ENCODE measurements at regions not wholly inside any gene's neighbourhood (a gene's known extent, or its start where the extent isn't known, plus 50 kb on each side); places are given as distances from the start of the nearest gene placed in this dataset.
"Not testable (repeated sequence)": the region's sequence is repeated elsewhere in the genome, so short reads cannot be mapped to it uniquely, and the experiment has no call there.

DNA sequence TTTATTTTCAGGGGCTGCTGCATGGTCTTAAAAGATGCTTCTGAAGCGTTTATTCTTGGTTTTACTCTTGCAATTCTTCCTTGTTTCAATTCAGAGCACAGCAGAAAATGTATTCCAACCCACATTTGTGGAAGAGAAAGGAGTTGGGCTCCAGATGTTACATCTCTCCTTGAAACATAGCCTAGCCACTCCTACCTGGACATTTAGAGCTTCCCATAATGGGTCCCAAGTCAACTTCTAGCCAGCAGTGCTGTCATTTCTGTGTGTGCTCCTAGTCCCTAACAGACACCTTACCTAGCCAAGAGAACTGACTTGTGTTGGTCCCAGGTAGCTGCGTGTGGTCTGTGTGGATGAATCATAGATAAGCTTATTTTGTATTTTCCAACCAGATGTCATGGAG is 61.2 kb upstream of the ANKRD55 start:
- Histone ChIP-seq H3K4me3 (ENCODE audit: low read depth in 1 of 2, low read length in 1 of 2) (no peak overlapping the region), H3K27me3 (no peaks in the 10 kb centered on the region), H3K9me3 (no peaks in the 10 kb centered on the region), H3K27ac (no peak overlapping the region), H3K4me1 (ENCODE audit: control insufficient read depth in 1 of 2, insufficient read depth in 1 of 2, low read depth in 1 of 2, low read length in 1 of 2) (no peaks in the 10 kb centered on the region), H3K36me3 (no peaks in the 10 kb centered on the region)
- TF ChIP-seq, protein P1, sequence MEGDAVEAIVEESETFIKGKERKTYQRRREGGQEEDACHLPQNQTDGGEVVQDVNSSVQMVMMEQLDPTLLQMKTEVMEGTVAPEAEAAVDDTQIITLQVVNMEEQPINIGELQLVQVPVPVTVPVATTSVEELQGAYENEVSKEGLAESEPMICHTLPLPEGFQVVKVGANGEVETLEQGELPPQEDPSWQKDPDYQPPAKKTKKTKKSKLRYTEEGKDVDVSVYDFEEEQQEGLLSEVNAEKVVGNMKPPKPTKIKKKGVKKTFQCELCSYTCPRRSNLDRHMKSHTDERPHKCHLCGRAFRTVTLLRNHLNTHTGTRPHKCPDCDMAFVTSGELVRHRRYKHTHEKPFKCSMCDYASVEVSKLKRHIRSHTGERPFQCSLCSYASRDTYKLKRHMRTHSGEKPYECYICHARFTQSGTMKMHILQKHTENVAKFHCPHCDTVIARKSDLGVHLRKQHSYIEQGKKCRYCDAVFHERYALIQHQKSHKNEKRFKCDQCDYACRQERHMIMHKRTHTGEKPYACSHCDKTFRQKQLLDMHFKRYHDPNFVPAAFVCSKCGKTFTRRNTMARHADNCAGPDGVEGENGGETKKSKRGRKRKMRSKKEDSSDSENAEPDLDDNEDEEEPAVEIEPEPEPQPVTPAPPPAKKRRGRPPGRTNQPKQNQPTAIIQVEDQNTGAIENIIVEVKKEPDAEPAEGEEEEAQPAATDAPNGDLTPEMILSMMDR (IDR thresholded peaks at IDR 0.05) = no peak

DNA sequence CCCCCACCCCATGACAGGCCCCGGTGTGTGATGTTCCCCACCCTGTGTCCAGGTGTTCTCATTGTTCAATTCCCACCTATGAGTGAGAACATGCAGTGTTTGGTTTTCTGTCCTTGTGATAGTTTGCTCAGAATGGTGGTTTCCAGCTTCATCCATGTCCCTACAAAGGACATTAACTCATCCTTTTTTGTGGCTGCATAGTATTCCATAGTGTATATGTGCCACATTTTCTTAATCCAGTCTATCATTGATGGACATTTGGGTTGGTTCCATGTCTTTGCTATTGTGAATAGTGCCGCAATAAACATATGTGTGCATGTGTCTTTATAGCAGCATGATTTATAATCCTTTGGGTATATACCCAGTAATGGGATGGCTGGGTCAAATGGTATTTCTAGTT is 59.7 kb upstream of the ANKRD55 start:
- not testable (repeated sequence) for H3K4me1 ChIP-seq (ENCODE audit: control insufficient read depth in 1 of 2, insufficient read depth in 1 of 2, low read depth in 1 of 2, low read length in 1 of 2); H3K4me3 ChIP-seq (ENCODE audit: low read depth in 1 of 2, low read length in 1 of 2); H3K36me3 ChIP-seq; H3K27ac ChIP-seq; H3K27me3 ChIP-seq; H3K9me3 ChIP-seq

DNA sequence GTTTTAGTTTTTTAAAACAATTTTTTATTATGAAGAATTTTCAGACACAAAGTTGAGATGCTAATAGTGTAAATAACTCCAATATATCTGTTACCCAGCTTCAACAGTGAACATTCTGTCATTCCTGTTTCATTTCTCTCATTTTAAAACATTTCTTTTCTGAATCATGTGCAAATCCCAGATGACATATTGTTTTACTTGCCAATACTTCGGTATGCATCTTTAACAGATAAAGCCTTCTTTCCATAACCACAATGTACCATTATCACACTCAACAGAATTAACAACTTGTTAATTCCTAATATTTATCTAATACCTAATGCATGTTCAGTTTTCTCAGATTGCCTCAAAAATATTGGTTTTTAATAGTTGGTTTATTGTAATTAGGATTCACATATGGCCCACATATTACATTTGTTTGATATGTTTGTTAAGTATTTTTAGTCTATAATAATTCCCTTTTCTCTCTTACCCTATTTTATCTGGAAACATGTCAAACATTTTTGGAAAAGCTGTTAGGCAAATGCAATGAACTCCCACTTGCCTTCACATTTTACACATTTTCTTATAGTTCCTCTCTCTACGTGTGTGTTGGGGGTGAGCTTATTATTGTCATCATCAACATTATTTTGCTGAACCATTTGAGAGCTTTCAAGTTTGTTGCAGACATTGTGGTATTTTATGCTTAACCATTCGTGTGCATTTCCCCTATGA is 58.7 kb upstream of the ANKRD55 start:
- Histone ChIP-seq H3K4me3 (ENCODE audit: low read depth in 1 of 2, low read length in 1 of 2) (no peak overlapping the region), H3K36me3 (no peaks in the 10 kb centered on the region), H3K27ac (no peak overlapping the region), H3K27me3 (no peaks in the 10 kb centered on the region), H3K9me3 (no peaks in the 10 kb centered on the region), H3K4me1 (ENCODE audit: control insufficient read depth in 1 of 2, insufficient read depth in 1 of 2, low read depth in 1 of 2, low read length in 1 of 2) (no peaks in the 10 kb centered on the region)
- TF ChIP-seq, protein P1 (IDR thresholded peaks at IDR 0.05) = no peak

DNA sequence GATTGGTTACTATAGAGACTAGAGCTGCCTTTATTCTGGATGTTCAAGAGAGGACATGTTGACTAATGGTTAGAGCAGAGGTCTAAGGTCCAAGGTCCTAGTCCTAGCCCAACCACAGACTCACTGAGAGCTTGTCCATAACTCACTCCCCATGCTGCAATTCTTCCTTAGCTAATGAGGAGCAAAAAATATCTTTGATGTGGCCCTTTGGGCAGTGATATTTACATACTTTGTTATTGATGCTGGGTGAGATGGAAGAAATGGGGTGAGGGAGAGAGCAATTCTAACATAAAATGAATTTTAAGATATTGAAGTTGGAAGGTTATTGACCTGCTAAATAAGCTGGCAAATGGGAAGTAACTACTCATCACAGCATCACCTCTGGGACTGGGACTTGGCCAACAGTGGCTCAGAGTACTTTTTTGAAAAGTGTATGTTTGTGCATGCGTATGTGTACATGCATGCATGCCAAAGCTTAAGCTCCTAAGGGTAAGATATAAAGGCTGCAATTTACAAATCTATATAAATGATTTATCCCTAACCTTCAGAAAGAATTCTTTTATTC is 58.0 kb upstream of the ANKRD55 start:
- TF ChIP-seq, protein P1 (IDR thresholded peaks at IDR 0.05) = no peak
- Histone ChIP-seq H3K27me3 (no peaks in the 10 kb centered on the region), H3K9me3 (no peaks in the 10 kb centered on the region), H3K27ac (no peak overlapping the region), H3K4me1 (ENCODE audit: control insufficient read depth in 1 of 2, insufficient read depth in 1 of 2, low read depth in 1 of 2, low read length in 1 of 2) (no peaks in the 10 kb centered on the region), H3K4me3 (ENCODE audit: low read depth in 1 of 2, low read length in 1 of 2) (no peak overlapping the region), H3K36me3 (no peaks in the 10 kb centered on the region)

DNA sequence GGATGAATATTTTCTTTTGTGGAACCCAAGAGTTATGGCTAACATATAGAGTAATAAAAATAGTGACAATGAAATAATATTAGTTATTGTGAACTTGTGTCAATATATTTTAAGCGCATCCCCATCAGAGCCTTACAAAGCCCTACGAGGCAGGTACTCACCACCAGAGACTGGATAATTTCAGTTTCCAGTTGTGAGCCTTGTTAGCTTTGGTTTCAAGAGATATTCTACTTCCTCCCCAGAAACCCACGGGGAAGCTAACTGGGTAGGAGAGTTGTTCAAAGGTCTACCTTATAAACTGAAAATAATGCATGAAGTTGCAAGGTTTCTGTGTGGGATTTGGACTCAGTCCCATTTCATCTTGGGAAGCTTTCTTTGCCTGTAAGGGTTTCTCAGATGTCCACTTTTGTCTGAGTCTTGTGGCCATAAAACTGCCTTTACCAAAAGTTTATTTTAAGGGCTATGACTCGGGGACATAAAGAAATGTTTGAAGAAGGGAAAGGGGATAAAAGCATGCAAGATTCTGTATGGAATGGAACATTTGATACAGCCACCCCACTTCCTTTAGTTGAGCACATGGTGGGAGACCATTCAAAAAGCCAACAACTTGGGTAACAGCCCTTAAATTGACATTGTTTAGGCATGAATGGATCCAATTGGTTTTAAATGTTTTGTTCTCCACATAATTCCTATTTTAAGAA is 57.4 kb upstream of the ANKRD55 start:
- Histone ChIP-seq H3K4me1 (ENCODE audit: control insufficient read depth in 1 of 2, insufficient read depth in 1 of 2, low read depth in 1 of 2, low read length in 1 of 2) (no peaks in the 10 kb centered on the region), H3K36me3 (no peaks in the 10 kb centered on the region), H3K27me3 (no peaks in the 10 kb centered on the region), H3K9me3 (no peaks in the 10 kb centered on the region), H3K4me3 (ENCODE audit: low read depth in 1 of 2, low read length in 1 of 2) (no peak overlapping the region), H3K27ac (no peak overlapping the region)
- TF ChIP-seq, protein P1 (IDR thresholded peaks at IDR 0.05) = no peak

DNA sequence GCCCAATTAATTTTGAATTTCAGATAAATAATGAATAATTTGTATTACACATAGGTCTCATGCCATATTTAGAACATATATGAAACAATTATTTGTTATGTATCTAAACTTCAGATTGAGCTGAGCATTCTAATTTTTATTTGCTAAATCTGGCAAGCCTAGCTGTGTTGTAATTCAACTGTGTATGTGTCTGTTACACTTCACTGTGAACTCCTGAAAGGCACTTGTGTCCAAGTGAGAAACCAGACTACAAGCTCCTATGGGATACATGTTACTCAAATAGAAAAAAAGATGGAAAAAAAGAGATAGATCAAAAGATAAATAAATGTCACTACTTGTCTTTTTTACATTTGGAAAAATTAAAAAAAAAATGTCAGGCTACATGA is 56.5 kb upstream of the ANKRD55 start:
- Histone ChIP-seq H3K9me3 (no peaks in the 10 kb centered on the region), H3K27me3 (no peaks in the 10 kb centered on the region), H3K27ac (no peak overlapping the region), H3K4me3 (ENCODE audit: low read depth in 1 of 2, low read length in 1 of 2) (no peak overlapping the region), H3K4me1 (ENCODE audit: control insufficient read depth in 1 of 2, insufficient read depth in 1 of 2, low read depth in 1 of 2, low read length in 1 of 2) (no peaks in the 10 kb centered on the region), H3K36me3 (no peaks in the 10 kb centered on the region)
- TF ChIP-seq, protein P1 (IDR thresholded peaks at IDR 0.05) = no peak

Data from neutrophil (primary cell).